M059J (cell line): ENCODE measurements at regions not wholly inside any gene's neighbourhood (a gene's known extent, or its start where the extent isn't known, plus 50 kb on each side); places are given as distances from the start of the nearest gene placed in this dataset.
A peak's percentile ranks its signal among the peaks of the same experiment; 100 is the strongest.

Source experiments
- DNase-seq: peaks from one replicate; pipeline ENCODE4 v3.0.0-alpha.2; 2012; ENCODE audit warnings: low read depth

- no peak for DNase-seq
Measured at GRCh38 chr2:228707846-228708245, 526.4 kb upstream of the SPHKAP start.

DNA sequence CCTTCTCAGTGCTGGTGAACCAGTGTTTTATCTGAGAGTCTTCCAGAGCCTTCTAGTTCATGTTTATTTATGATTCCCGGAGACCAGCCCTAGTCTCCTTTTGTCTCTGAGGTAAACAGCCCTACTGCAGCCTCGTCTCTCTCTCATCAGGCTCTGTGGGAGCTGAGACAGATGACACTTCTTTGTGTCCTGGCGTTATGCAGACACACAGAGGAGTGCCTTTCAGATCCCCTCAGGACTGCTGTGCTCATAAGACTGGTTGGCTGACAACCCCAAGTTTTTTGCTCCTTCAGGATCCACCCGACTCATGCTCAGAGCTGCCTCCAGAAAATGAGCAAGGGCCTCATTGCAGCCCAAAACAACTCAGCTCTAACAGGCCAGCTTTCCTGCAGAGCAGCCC lies 523.8 kb upstream of the SPHKAP start:
- DNase-seq: no peak

GRCh38 chr2:228703152-228703551 lies 521.7 kb upstream of the SPHKAP start:
- no peak for DNase-seq

DNA sequence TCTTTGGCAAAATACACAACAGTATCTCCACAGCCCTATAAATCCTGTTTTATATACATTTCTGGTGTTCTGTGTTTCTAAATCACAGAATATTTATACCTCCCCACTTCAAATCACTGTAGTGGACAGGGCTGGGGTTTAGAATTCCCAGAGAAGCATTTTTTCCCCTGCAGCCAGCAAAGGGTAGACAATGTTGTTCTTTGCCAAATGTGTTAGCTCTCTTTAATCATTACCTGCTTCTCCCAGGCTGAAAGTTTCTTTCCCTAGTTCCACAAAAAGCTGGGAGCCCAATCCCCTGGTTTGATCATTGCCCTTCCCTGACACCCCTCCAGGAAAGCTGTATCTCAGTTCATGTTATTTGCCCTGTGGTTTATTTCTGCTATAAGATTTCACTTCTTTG lies 520.0 kb upstream of the SPHKAP start:
- no peak for DNase-seq

DNA sequence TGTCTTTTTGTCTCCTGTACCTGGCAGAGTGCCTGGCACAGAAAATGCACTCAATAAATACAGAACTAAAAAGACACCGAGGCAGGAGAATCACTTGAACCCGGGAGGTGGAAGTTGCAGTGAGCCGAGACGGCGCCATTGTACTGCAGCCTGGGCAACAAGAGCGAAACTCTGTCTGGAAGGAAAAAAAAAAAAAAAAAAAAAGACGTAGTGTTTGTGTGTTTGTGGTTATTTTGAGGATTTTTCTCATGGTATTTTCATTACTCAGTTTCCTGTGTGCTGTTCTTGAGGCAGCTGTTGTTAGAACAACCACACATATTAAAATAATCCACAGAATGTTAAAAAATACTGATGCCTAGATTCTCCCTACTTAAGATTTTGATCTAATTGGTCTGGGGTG lies 519.2 kb upstream of the SPHKAP start:
- DNase-seq: peak; percentile 82

DNA sequence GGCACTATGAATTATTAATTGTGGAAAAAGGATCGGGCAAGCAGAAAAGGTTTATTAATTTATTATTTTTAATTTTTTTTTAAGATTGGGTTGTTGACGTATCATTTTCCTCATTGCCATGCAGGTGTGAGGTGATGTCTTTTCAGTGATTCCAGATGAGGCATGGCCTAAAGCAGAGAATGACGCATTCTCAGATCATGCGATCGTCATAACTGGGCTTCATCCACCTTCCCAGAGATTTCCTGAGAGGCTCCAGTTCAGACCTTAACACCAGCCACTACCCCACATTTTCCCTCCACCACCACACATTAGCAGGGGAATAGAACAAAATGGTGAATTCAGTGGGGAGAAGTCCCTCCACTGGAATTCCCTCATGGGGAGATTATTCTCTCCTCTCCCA lies 518.4 kb upstream of the SPHKAP start:
- peak; percentile 38 for DNase-seq

DNA sequence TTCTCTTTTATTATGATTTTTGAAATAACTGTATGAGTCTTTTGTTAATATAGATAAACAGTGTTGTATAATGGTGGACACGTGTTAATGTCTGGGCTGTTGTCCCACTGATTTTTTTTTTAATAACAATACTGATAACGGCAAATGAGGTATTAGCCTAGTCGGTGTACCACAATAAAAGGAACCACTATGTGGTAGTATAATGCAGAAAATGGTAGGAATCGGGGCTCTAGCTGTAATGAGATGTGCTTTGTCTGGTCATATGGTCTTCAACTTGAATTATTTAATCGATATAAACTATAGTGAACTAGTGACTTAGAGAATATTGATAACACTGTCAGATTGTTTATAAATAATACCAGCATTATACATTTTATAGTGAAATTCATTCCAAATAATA lies 517.9 kb upstream of the SPHKAP start:
- DNase-seq: peak; percentile 22

DNA sequence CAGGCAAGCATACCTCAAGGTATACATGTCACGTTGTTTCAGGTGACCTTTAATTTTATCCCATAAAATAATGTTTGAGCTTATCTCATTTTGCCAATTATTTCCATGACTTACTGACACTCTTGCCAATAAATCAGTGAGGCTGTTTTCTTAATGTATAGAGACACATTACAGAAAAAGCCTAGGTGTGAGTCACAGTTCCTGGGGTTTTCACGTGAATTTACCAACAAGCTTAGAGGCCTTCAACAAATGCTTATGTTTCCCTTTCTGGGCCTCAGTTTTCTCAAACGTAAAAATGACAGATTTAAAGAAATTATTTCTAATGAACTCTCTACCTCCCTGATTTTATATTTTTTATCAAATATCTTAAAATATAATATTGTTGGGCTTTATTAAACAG lies 517.5 kb upstream of the SPHKAP start:
- DNase-seq: no peak

- DNase-seq: no peak
Measured at GRCh38 chr2:228697456-228697855, 516.0 kb upstream of the SPHKAP start.

DNA sequence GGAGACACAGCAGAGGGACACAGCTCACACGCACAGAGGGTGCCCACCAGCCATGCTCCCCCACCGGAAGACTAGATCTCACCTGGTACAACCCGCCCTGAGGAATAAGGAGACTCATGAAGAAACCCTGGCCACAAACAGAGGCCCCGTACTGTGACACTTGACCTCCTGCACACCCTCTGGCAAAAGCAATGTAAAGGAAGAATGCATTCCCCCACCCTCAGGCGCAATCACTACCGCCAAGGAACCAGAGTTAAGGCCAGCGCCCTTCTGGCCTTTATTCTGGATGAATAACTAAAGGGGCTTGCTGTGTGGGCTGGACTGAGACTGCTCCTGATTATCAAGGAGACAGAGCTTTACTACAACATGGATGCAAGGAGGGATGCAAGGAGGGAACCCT lies 509.2 kb upstream of the SPHKAP start:
- DNase-seq: no peak

GRCh38 chr2:228689053-228689452 lies 507.6 kb upstream of the SPHKAP start:
- DNase-seq: peak; percentile 20

DNA sequence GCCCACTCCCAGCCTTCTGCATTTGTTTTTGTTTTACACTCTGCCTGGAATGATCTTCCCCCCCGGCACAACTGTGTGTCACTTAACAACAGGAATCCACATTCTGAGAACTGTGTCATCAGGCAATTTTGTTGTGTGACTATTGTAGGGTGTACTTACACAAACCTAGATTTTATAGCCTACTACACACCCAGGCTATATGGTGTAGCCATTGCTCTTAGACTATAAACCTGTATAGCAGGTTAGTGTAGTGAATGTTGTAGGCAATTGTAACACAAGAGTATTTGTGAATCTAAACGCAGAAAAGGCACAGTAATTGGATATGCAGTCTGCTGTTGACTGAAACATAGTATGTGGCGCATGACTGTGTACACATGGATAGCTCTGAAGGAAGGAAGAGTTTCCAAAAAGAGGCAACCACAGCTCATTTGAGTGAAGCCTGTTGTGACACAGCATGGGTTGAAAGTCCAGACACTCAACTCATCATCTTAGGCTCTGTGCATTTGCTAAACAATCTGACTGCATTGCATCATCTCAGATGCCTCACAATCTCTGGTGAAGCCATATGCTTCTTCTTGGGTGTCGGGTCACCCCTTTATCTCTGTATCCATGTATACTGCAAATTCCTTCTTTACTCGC lies 506.6 kb upstream of the SPHKAP start:
- no peak for DNase-seq

- DNase-seq: no peak
Measured at GRCh38 chr2:228681979-228682378, 500.5 kb upstream of the SPHKAP start.

GRCh38 chr2:228681426-228681825 lies 499.9 kb upstream of the SPHKAP start:
- DNase-seq: peak; percentile 63

- no peak for DNase-seq
Measured at GRCh38 chr2:228678110-228678509, 496.6 kb upstream of the SPHKAP start.

- no peak for DNase-seq
Measured at GRCh38 chr2:228675646-228676045, 494.2 kb upstream of the SPHKAP start.

DNA sequence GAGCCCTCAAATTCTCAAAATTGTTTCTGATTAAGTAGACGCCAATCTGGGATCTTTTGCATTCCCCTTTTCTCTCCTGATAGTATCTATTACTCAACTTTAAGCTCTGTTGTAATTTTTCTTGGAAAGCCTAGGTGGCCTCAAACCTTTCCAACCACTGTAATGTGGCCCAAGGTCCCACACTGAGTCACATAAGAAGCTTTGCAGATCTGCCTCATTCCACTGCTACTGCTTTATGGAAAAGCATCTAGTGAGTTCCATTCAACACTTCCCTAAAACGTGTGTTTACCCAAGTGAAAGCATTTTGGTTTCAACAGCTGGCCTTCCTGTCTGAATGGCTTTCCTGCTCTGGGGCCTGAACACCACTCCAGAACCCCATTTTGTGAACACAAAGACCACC lies 493.6 kb upstream of the SPHKAP start:
- peak; percentile 57 for DNase-seq

- no peak for DNase-seq
Measured at GRCh38 chr2:228673876-228674554, 492.5 kb upstream of the SPHKAP start.

GRCh38 chr2:228669690-228670089 lies 488.2 kb upstream of the SPHKAP start:
- DNase-seq: no peak

- DNase-seq: no peak
Measured at GRCh38 chr2:228665232-228665631, 483.7 kb upstream of the SPHKAP start.

- peak; percentile 76 for DNase-seq
Measured at GRCh38 chr2:228658998-228659397, 477.5 kb upstream of the SPHKAP start.

GRCh38 chr2:228657807-228658402 lies 476.4 kb upstream of the SPHKAP start:
- peak; percentile 47 for DNase-seq

- DNase-seq: peak; percentile 14
Measured at GRCh38 chr2:228655331-228655730, 473.8 kb upstream of the SPHKAP start.
